ENCODE measurements at regions not wholly inside any gene's neighbourhood (a gene's known extent, or its start where the extent isn't known, plus 50 kb on each side); places are given as distances from the start of the nearest gene placed in this dataset.

DNA sequence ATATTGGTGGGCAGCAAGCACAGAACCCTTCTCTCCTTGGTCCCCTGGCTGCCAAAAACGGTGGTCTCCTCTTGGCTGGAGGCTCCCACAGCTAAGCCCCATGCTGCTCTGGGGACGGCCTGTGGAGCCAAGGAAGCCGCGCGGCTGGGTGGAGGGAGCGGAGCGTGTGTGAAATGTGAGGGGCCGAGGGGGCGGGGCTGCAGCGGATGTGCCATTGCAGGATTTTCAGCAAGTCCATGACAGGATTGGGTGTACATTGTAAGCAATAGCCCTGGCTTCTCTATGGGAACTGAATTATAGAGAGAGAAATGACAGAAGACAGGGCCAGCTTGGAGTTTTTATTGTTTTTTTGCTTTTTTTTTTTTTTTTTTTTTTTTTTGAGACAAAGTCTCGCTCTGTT is 336.5 kb downstream of the DIRAS2 start:
- DNase-seq: no peak
- in situ Hi-C loops (cut with HindIII; ENCODE audit: low pct_ligation_motif_present, low pct_unique_long_range_greater_than_20kb, low sequenced_read_pairs): no loop called here

DNA sequence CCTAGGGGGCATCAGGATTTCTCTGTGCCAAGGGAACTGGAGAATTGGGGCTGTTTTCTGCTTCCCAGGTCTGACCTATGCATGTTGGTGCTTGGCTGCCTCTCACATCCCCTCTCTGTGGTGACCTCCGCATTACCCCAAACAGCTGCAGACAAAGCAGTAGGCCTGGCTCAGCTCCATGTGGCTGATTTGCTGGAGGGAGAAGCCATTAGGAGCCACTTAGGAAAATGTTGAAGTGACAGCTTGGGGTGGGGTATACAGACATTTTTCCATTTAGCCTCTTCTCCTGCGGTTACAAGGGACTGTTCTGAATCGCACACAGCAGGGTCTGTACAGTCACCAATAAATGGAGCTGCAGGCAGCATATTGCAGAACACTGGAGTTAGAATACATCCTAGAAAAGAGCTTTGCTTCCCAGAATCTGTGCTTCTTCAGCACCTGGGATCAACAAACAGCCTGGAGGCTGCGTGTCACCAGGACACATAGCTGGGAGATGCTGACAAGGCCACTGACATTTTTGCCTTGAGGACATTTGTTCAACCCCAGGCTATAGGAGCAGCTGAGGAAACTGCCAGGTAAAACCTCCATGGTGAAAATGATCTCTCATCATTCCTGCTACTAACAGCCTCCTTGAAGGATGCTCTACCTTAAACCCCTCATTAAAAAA is 335.3 kb downstream of the DIRAS2 start:
- DNase-seq: no peak
- in situ Hi-C loops (cut with HindIII; ENCODE audit: low pct_ligation_motif_present, low pct_unique_long_range_greater_than_20kb, low sequenced_read_pairs): no loop called here

DNA sequence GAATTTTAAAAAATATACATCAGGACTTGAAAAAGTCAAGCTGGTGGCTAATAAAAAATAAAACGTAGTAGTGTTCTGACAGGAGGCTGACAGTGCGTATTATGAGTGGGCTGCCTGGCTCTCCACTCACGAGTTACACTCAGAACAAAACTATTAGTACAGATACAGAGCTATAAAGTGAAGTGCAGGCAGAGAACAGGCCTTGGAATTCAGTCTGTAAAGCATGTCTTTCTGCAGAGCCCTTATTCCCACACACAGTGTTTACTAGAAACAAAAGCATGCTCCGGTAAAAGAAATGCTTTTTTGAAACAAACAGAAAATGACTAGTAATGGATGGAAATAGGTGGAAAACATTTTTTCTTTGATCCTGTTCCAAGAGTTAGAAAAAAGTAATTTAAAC is 334.7 kb downstream of the DIRAS2 start:
- in situ Hi-C loops (cut with HindIII; ENCODE audit: low pct_ligation_motif_present, low pct_unique_long_range_greater_than_20kb, low sequenced_read_pairs): no loop called here
- no peak for DNase-seq

DNA sequence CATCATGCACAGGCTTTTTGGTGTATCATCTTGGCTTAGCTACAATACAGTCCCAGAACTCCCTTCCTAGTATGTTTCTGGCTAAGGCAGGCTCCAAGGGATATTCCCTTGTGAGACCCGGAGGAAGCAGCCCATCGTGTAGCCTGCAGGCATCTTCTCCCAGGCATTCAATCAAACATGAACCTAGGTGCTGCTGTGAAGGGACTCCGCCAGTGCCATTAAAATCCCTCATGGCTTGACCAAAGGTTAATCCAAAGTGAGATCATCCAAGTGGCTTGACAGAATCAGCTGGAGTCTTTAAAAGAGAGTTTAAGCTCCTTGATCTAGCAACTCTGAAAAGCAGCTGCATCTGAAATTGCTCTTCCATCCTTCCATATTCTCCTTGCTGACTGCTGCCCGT is 333.9 kb downstream of the DIRAS2 start:
- in situ Hi-C loops (cut with HindIII; ENCODE audit: low pct_ligation_motif_present, low pct_unique_long_range_greater_than_20kb, low sequenced_read_pairs): no loop called here
- no peak for DNase-seq

DNA sequence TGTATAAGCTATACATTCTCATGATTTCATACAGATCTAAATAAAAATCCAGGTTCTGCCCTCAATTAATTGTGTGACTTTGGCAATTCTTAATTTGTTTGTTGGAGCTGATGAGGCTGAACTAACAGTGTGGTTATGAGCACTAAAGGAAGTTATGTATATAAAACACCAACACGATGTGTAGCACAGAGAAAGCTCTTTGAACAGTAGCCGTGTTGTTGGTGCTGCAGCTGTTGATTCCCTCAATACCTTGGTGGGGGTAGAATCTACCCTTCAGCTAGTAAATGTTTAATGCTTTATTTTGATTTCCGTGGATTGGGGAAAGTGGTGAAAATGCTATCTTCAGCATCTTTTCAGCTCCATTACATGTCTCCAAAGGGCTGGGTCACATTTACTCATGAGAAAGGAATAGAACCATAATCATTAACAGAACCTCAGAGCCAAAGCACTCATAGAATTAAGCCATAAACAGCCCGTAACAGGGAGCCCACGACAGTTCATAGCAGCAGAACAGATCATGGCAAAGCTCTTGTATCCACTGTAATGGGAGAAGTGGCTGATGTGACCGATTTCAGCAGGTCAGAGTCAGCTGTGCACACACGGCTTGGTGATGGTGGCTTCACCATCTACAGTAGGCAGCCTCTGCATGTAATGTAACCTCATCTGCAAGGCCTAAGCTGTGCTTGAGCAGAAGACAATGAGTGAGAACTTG is 332.7 kb downstream of the DIRAS2 start:
- in situ Hi-C loops (cut with HindIII; ENCODE audit: low pct_ligation_motif_present, low pct_unique_long_range_greater_than_20kb, low sequenced_read_pairs): no loop called here
- peak; percentile 82 for DNase-seq

GRCh38 chr9:90310521-90310876 is 332.1 kb downstream of the DIRAS2 start:
- DNase-seq: no peak
- in situ Hi-C loops (cut with HindIII; ENCODE audit: low pct_ligation_motif_present, low pct_unique_long_range_greater_than_20kb, low sequenced_read_pairs): no loop called here

DNA sequence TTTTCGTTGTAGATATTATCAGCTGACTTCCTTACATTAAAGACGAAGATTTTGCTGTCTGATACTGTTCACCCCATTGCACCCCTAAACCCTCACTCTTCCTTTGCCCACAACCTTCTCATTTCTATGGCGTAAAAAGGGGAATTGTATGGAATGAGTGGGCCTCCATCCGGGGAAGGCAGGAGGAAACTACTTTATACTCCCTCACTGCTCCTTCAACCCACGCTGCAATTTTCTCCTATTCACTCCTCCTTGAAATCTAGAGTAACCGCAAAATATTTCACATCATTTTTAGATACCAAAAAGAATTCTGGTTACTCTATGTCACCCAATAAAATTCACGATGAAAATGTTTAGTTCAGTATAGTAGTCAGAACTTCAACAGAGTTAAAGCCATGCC is 330.8 kb downstream of the DIRAS2 start:
- no peak for DNase-seq
- in situ Hi-C loops (cut with HindIII; ENCODE audit: low pct_ligation_motif_present, low pct_unique_long_range_greater_than_20kb, low sequenced_read_pairs): no loop called here

- no peak for DNase-seq
- in situ Hi-C loops (cut with HindIII; ENCODE audit: low pct_ligation_motif_present, low pct_unique_long_range_greater_than_20kb, low sequenced_read_pairs): no loop called here
These were observed 320.3 kb downstream of the DIRAS2 start for GRCh38 chr9:90322296-90322695.

- in situ Hi-C loops (cut with HindIII; ENCODE audit: low pct_ligation_motif_present, low pct_unique_long_range_greater_than_20kb, low sequenced_read_pairs): no loop called here
- no peak for DNase-seq
These were observed 316.5 kb downstream of the DIRAS2 start for GRCh38 chr9:90325913-90326653.

GRCh38 chr9:90330231-90330630 is 312.4 kb downstream of the DIRAS2 start:
- in situ Hi-C loops (cut with HindIII; ENCODE audit: low pct_ligation_motif_present, low pct_unique_long_range_greater_than_20kb, low sequenced_read_pairs): no loop called here
- DNase-seq: no peak

DNA sequence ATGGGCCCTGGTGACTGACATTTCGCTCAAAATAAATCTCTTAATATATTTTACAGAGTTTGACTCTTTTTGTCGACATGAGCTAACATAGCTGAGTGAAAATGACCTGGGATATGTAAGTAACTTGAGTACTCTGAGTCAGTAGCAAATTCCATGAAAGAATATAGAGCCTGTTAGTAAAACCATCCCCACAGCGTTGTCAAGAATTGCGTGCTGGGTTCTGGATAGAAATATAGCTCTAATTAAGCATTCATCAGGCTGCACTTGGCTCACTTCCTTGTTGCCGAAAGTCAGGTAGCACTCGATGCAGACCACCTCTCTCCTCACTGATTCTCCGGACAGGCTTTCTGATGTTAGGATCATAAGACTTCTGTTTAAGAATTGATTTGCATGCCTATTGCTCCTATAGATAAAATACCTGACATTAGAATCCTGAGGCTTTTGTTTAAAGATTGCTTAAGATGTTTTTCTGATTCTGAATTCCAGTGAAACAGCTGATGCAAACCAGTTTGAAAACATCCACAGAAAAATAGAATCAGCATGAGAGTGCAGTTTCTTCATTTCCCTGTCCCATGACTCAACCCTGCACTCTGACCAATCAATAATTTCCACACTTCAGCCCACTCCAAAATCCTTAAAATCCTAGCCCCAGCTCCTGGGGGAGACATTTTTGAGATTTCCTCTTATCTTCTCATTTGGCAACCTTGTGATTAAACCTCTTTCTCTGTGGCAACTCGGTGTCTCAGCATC is 310.6 kb downstream of the DIRAS2 start:
- in situ Hi-C loops (cut with HindIII; ENCODE audit: low pct_ligation_motif_present, low pct_unique_long_range_greater_than_20kb, low sequenced_read_pairs): no loop called here
- DNase-seq: peak; percentile 45

DNA sequence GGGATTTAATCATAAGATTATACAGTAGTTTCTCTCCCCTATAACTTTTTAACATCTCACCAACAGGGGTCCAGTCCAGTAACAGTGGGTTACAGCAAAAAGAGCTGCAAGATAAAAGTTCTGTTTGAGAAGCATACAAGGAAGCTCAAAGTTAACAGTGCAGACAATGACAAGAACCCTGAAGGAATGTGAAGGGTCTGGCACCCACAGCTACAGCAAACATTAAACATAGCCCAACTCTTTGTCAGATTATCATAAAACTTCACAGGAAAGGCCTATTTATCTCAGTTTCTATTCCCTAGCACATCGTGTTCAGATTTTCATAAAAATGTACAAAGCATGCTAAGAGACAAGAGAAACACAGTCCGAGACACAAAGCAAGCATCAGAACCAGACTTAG is 309.4 kb downstream of the DIRAS2 start:
- in situ Hi-C loops (cut with HindIII; ENCODE audit: low pct_ligation_motif_present, low pct_unique_long_range_greater_than_20kb, low sequenced_read_pairs): no loop called here
- DNase-seq: no peak

- DNase-seq: peak; percentile 51
These were observed 302.2 kb downstream of the DIRAS2 start for GRCh38 chr9:90340421-90340820.

DNA sequence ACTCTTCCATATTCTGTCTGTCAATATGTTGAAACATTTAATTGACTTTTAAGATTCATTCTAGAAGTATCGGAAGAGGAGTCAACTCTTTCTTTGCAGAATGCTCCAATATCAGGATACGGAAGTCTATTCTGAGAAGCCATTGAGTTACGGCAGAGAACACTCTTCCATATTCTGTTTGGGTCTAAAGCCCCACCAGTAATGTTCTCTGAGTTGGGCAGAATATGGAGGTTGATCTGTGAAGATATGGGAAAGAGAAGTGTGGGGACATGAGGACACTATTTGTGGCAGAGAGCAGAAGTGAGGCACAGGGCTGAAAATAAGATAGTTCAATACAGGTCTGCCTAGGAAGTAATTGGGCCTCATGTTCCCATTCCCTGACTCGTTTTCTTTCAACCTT is 300.0 kb downstream of the DIRAS2 start:
- DNase-seq: no peak
- in situ Hi-C loops (cut with HindIII; ENCODE audit: low pct_ligation_motif_present, low pct_unique_long_range_greater_than_20kb, low sequenced_read_pairs): no loop called here

More at GRCh38 chr9:90340421-90340820, 302.2 kb downstream of the DIRAS2 start:
- in situ Hi-C loops (cut with HindIII; ENCODE audit: low pct_ligation_motif_present, low pct_unique_long_range_greater_than_20kb, low sequenced_read_pairs): no loop called here

DNA sequence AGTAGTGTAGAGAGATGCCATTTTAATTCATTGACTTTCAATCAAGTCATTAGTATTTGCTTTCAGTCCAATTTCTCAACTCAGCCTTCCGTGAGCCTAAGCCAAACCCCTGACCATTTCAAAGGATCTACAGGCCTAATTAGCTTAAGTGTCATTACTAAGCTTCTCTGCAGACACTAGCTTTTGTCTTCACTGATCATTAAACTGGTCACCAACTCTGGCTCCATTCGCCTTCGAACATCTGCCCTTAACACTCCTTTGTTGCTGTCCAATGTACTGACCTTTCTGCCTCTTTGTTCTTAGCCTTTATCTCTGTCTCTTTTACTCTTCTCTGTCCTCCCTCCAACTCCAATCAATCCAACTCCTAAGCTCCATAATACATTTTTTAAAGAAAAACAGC is 299.3 kb downstream of the DIRAS2 start:
- peak; percentile 38 for DNase-seq
- in situ Hi-C loops (cut with HindIII; ENCODE audit: low pct_ligation_motif_present, low pct_unique_long_range_greater_than_20kb, low sequenced_read_pairs): no loop called here

DNA sequence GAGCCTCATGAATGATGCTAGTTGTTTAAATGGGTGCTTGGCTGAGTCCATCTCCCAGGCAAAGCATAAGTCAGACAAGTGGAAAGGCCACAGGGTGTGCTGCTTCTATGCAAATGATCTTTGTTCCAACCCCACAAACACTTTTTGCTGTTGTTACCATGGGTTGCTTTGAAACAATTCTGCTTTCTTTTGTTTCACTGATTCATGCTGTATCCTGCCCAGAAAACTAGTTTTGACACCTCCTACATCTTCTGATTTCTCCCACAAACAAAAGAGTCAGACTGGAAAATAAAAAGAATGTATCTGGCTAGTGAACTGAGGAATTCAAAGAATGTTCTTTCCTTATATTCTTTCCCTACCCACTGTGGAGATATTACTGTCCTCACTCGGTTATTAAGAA is 298.6 kb downstream of the DIRAS2 start:
- DNase-seq: peak; percentile 5
- in situ Hi-C loops (cut with HindIII; ENCODE audit: low pct_ligation_motif_present, low pct_unique_long_range_greater_than_20kb, low sequenced_read_pairs): no loop called here

DNA sequence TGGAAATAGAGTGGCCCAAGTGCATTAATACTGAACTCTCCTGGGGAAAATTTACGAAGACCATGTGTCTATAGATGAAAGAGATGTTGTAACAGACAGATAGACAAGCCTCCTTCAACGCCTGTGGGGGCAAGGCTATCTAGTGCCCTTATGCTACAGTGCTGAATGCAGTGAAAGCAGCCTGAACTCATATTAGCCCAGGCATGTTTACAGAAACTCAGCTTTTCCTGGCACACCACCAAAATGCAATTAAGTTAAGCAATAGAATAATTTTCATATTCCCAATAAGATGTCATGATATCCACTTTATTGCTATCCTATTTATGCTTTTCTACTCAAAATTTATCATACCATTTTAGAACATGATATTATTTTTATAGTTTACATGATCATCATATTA is 277.0 kb downstream of the DIRAS2 start:
- no peak for DNase-seq
- in situ Hi-C loops (cut with HindIII; ENCODE audit: low pct_ligation_motif_present, low pct_unique_long_range_greater_than_20kb, low sequenced_read_pairs): no loop called here

GRCh38 chr9:90368241-90368640 is 274.4 kb downstream of the DIRAS2 start:
- no peak for DNase-seq
- in situ Hi-C loops (cut with HindIII; ENCODE audit: low pct_ligation_motif_present, low pct_unique_long_range_greater_than_20kb, low sequenced_read_pairs): no loop called here

GRCh38 chr9:90368928-90369327 is 273.7 kb downstream of the DIRAS2 start:
- DNase-seq: no peak
- in situ Hi-C loops (cut with HindIII; ENCODE audit: low pct_ligation_motif_present, low pct_unique_long_range_greater_than_20kb, low sequenced_read_pairs): no loop called here

All from ACHN (cell line).